DMS 273 (cell line): ENCODE measurements at regions not wholly inside any gene's neighbourhood (a gene's known extent, or its start where the extent isn't known, plus 50 kb on each side); places are given as distances from the start of the nearest gene placed in this dataset.
A peak's percentile ranks its signal among the peaks of the same experiment; 100 is the strongest.

Experiments
- DNase-seq: peaks from one replicate; lab custom pipeline; 2025; ENCODE audit not compliant: unreplicated experiment; lab: John Stamatoyannopoulos, UW

- DNase-seq: peak; percentile 9
These were observed 97.6 kb downstream of the NUDT12 start for GRCh38 chr5:103464835-103465484.

GRCh38 chr5:103463261-103463660 lies 99.3 kb downstream of the NUDT12 start:
- DNase-seq: no peak

GRCh38 chr5:103461243-103461642 lies 101.3 kb downstream of the NUDT12 start:
- DNase-seq: no peak

GRCh38 chr5:103458497-103459040 lies 104.0 kb downstream of the NUDT12 start:
- no peak for DNase-seq

- no peak for DNase-seq
These were observed 106.1 kb downstream of the NUDT12 start for GRCh38 chr5:103456476-103456875.

GRCh38 chr5:103455796-103456195 lies 106.8 kb downstream of the NUDT12 start:
- DNase-seq: no peak

GRCh38 chr5:103454770-103455169 lies 107.8 kb downstream of the NUDT12 start:
- DNase-seq: no peak

- DNase-seq: no peak
These were observed 109.9 kb downstream of the NUDT12 start for GRCh38 chr5:103452666-103453065.

GRCh38 chr5:103452089-103452488 lies 110.5 kb downstream of the NUDT12 start:
- no peak for DNase-seq

- DNase-seq: no peak
These were observed 111.3 kb downstream of the NUDT12 start for GRCh38 chr5:103451261-103451660.

- DNase-seq: no peak
These were observed 112.1 kb downstream of the NUDT12 start for GRCh38 chr5:103450333-103451061.

GRCh38 chr5:103446813-103447212 lies 115.8 kb downstream of the NUDT12 start:
- no peak for DNase-seq

- no peak for DNase-seq
These were observed 117.1 kb downstream of the NUDT12 start for GRCh38 chr5:103445426-103446035.

- DNase-seq: no peak
These were observed 118.1 kb downstream of the NUDT12 start for GRCh38 chr5:103444333-103445038.

GRCh38 chr5:103442750-103443149 lies 119.8 kb downstream of the NUDT12 start:
- no peak for DNase-seq

- peak; percentile 40 for DNase-seq
These were observed 121.1 kb downstream of the NUDT12 start for GRCh38 chr5:103441523-103441922.

- DNase-seq: no peak
These were observed 123.6 kb downstream of the NUDT12 start for GRCh38 chr5:103439007-103439406.

GRCh38 chr5:103436656-103437055 lies 125.9 kb downstream of the NUDT12 start:
- DNase-seq: no peak

GRCh38 chr5:103436112-103436511 lies 126.5 kb downstream of the NUDT12 start:
- no peak for DNase-seq

- peak; percentile 6 for DNase-seq
These were observed 127.3 kb downstream of the NUDT12 start for GRCh38 chr5:103435136-103435889.

GRCh38 chr5:103434057-103434456 lies 128.5 kb downstream of the NUDT12 start:
- no peak for DNase-seq
